H9 (cell line): ENCODE measurements at regions not wholly inside any gene's neighbourhood (a gene's known extent, or its start where the extent isn't known, plus 50 kb on each side); places are given as distances from the start of the nearest gene placed in this dataset.

Experiments
- DNase-seq: peaks from one replicate; pipeline ENCODE4 v3.0.0-alpha.2; 2017
- H2AFZ ChIP-seq: one replicate; pipeline ENCODE4 v1.6.1; 2013; ENCODE audit warnings: mild to moderate bottlenecking, low read length, control low read depth, moderate library complexity
- H2AK5ac ChIP-seq: 2 replicates; pipeline ENCODE4 v1.6.1; 2013; ENCODE audit warnings: low read length, control low read depth, mixed read lengths; ENCODE audit not compliant: insufficient read length
- H2BK120ac ChIP-seq: one replicate; pipeline ENCODE4 v1.6.1; 2013; ENCODE audit warnings: low read depth, mild to moderate bottlenecking, low read length, control low read depth, inconsistent platforms; ENCODE audit not compliant: poor library complexity, severe bottlenecking
- H2BK12ac ChIP-seq: 2 replicates; pipeline ENCODE4 v1.6.1; 2013; ENCODE audit warnings: low read length, control low read depth, mixed read lengths, low read depth; ENCODE audit not compliant: insufficient read length
- H2BK15ac ChIP-seq: 2 replicates; pipeline ENCODE4 v1.6.1; 2013; ENCODE audit warnings: low read depth, low read length, control low read depth
- H2BK20ac ChIP-seq: one replicate; pipeline ENCODE4 v1.6.1; 2013; ENCODE audit warnings: low read depth, mild to moderate bottlenecking, low read length, control low read depth, inconsistent platforms; ENCODE audit not compliant: poor library complexity, severe bottlenecking
- H2BK5ac ChIP-seq: 2 replicates; pipeline ENCODE4 v1.6.1; 2013; ENCODE audit warnings: low read length, control low read depth, mixed read lengths; ENCODE audit not compliant: insufficient read length
- H3K14ac ChIP-seq: 2 replicates; pipeline ENCODE4 v1.6.1; 2013; ENCODE audit warnings: low read length, control low read depth; ENCODE audit not compliant: insufficient read depth
- H3K18ac ChIP-seq: 2 replicates; pipeline ENCODE4 v1.6.1; 2013; ENCODE audit warnings: low read depth, mild to moderate bottlenecking, mixed read lengths, low read length, control low read depth; ENCODE audit not compliant: insufficient read length
- H3K23ac ChIP-seq: 2 replicates; pipeline ENCODE4 v1.6.1; 2013; ENCODE audit warnings: low read length, control low read depth, mixed read lengths, low read depth; ENCODE audit not compliant: insufficient read length
- H3K23me2 ChIP-seq: 2 replicates; pipeline ENCODE4 v1.6.1; 2013; ENCODE audit warnings: low read depth, mild to moderate bottlenecking, mixed read lengths, low read length, control low read depth; ENCODE audit not compliant: insufficient read length, poor library complexity, severe bottlenecking
- H3K27ac ChIP-seq: 2 replicates; pipeline ENCODE4 v1.5.1; 2013; ENCODE audit warnings: low read length, control low read depth, mixed read lengths, low read depth; ENCODE audit not compliant: insufficient read length
- H3K27me3 ChIP-seq: 2 replicates; pipeline ENCODE4 v1.6.1; 2013; ENCODE audit warnings: low read length, control low read depth, inconsistent platforms; ENCODE audit not compliant: insufficient read depth
- H3K4ac ChIP-seq: 2 replicates; pipeline ENCODE4 v1.6.1; 2013; ENCODE audit warnings: low read depth, mild to moderate bottlenecking, control low read depth, inconsistent platforms, low read length, moderate library complexity
- H3K4me1 ChIP-seq: 2 replicates; pipeline ENCODE4 v1.6.1; 2013; ENCODE audit warnings: low read length, control low read depth, inconsistent platforms; ENCODE audit not compliant: insufficient read depth
- H3K4me2 ChIP-seq: 2 replicates; pipeline ENCODE4 v1.6.1; 2013; ENCODE audit warnings: low read length, control low read depth, mixed read lengths; ENCODE audit not compliant: insufficient read length, insufficient read depth
- H3K56ac ChIP-seq: 2 replicates; pipeline ENCODE4 v1.6.1; 2013; ENCODE audit warnings: low read depth, mild to moderate bottlenecking, mixed read lengths, low read length, control low read depth; ENCODE audit not compliant: insufficient read length
- H3K79me1 ChIP-seq: 2 replicates; pipeline ENCODE4 v1.6.1; 2013; ENCODE audit warnings: low read depth, mild to moderate bottlenecking, moderate library complexity, low read length, control low read depth, inconsistent platforms; ENCODE audit not compliant: insufficient read depth, poor library complexity, severe bottlenecking
- H3K79me2 ChIP-seq: 2 replicates; pipeline ENCODE4 v1.6.1; 2013; ENCODE audit warnings: low read length, control low read depth, inconsistent platforms; ENCODE audit not compliant: insufficient read depth
- H3K9ac ChIP-seq: 2 replicates; pipeline ENCODE4 v1.6.1; 2013; ENCODE audit warnings: low read length, control low read depth, mixed read lengths; ENCODE audit not compliant: insufficient read length; ENCODE audit errors: extremely low read depth
- H3K9me3 ChIP-seq: one replicate; pipeline ENCODE4 v1.6.1; 2013; ENCODE audit warnings: low read depth, low read length, inconsistent platforms; ENCODE audit not compliant: control insufficient read depth
- H3T11ph ChIP-seq: one replicate; pipeline ENCODE4 v1.6.1; 2013; ENCODE audit warnings: mild to moderate bottlenecking, low read length, control low read depth, inconsistent platforms
- H4K20me1 ChIP-seq: one replicate; pipeline ENCODE4 v1.6.1; 2013; ENCODE audit not compliant: control insufficient read depth, insufficient read length, insufficient read depth
- H4K5ac ChIP-seq: 2 replicates; pipeline ENCODE4 v1.6.1; 2013; ENCODE audit warnings: low read depth, mild to moderate bottlenecking, mixed read lengths, low read length, control low read depth; ENCODE audit not compliant: insufficient read length
- H4K8ac ChIP-seq: replicated peaks from 2 replicates; pipeline ENCODE4 v1.6.1; 2013; ENCODE audit warnings: low read length, control low read depth, mixed read lengths, low read depth; ENCODE audit not compliant: insufficient read length
- H4K91ac ChIP-seq: 2 replicates; pipeline ENCODE4 v1.6.1; 2013; ENCODE audit warnings: low read depth, mild to moderate bottlenecking, moderate library complexity, mixed read lengths, low read length, control low read depth; ENCODE audit not compliant: insufficient read length
- H3K27ac Mint-ChIP-seq, 3 experiments: 2 replicates in 2 of 3; 3 replicates in 1 of 3; pipeline ENCODE4 v1.8.0; 2020 to 2021; ENCODE audit warnings: mixed read lengths in 3 of 3, mild to moderate bottlenecking in 1 of 3, moderate library complexity in 1 of 3
- H3K27me3 Mint-ChIP-seq: 2 replicates; pipeline ENCODE4 v1.8.0; 2021; ENCODE audit warnings: low read depth, mild to moderate bottlenecking, moderate library complexity, mixed read lengths
- H3K36me3 Mint-ChIP-seq, 3 experiments: 2 replicates in 2 of 3; 3 replicates in 1 of 3; pipeline ENCODE4 v1.8.0; 2020 to 2021; ENCODE audit warnings: low read depth in 3 of 3, mixed read lengths in 3 of 3; ENCODE audit not compliant: insufficient read depth in 1 of 3
- H3K4me1 Mint-ChIP-seq, 2 experiments: 2 replicates each; pipeline ENCODE4 v1.8.0; 2020; ENCODE audit warnings: mixed read lengths in 2 of 2
- H3K4me3 Mint-ChIP-seq, 2 experiments: 2 replicates in 1 of 2; 3 replicates in 1 of 2; pipeline ENCODE4 v1.8.0; 2020 to 2021; ENCODE audit warnings: mild to moderate bottlenecking in 2 of 2, mixed read lengths in 2 of 2, moderate library complexity in 1 of 2
- H3K9me3 Mint-ChIP-seq, 2 experiments: 2 replicates in 1 of 2; 3 replicates in 1 of 2; pipeline ENCODE4 v1.8.0; 2020; ENCODE audit warnings: mild to moderate bottlenecking in 2 of 2, mixed read lengths in 2 of 2, moderate library complexity in 1 of 2
- CTCF ChIP-seq: fragments of 200-600 bp; sonication (generic); conservative IDR thresholded peaks from 3 replicates; pipeline ENCODE4 v1.8.0; 2021; ENCODE audit warnings: antibody characterized with exemption, mild to moderate bottlenecking
- WGBS: extraction: QIAGEN DNeasy Blood & Tissue Kit; methylation state at CpG from one replicate; pipeline ENCODE4 v1.1.7; 2013; ENCODE audit warnings: missing lambda C conversion rate, low lambda C conversion rate, mixed read lengths; ENCODE audit not compliant: insufficient read length; ENCODE audit errors: extremely low coverage; 5-methylcytosine and 5-hydroxymethylcytosine counted together

- H3K4me3 Mint-ChIP-seq, result no peak overlapping the region
- Histone ChIP-seq H3K14ac (no peak overlapping the region), H3T11ph (no peak overlapping the region), H4K20me1 (no peaks in the 10 kb centered on the region), H2BK5ac (no peak overlapping the region), H3K4me2 (no peak overlapping the region), H3K27ac (no peak overlapping the region), H3K27me3 (no peaks in the 10 kb centered on the region), H3K23ac (no peak overlapping the region), H3K4ac (no peak overlapping the region), H2BK15ac (no peak overlapping the region), H3K79me1 (no peaks in the 10 kb centered on the region), H2AK5ac (no peak overlapping the region), H2BK20ac (no peak overlapping the region), H3K4me1 (no peaks in the 10 kb centered on the region), H2AFZ (no peak overlapping the region), H2BK12ac (no peak overlapping the region), H3K56ac (no peak overlapping the region), H4K8ac (no peak overlapping the region), H4K91ac (no peak overlapping the region), H4K5ac (no peak overlapping the region), H3K9me3 (no peaks in the 10 kb centered on the region), H3K23me2 (no peaks in the 10 kb centered on the region), H2BK120ac (no peak overlapping the region), H3K79me2 (no peaks in the 10 kb centered on the region), H3K18ac (no peak overlapping the region), H3K9ac (no peak overlapping the region)
- peaks cover 31 to 33% of the 10 kb centered on the region in 2 experiments for H3K9me3 Mint-ChIP-seq
- no peak for DNase-seq
- H3K27me3 Mint-ChIP-seq, result no peaks in the 10 kb centered on the region
- no peaks in the 10 kb centered on the region for H3K4me1 Mint-ChIP-seq
- no peak overlapping the region for H3K27ac Mint-ChIP-seq
- no peak for TF ChIP-seq CTCF
- WGBS, result no CpG with 5 or more reads among the region's 4 CpGs
- H3K36me3 Mint-ChIP-seq, result peaks cover 9 to 19% (median 15%) of the 10 kb centered on the region in 3 experiments
These were observed 571.5 kb upstream of the PPP2R3A start for GRCh38 chr3:135393898-135394525.
